ENCODE measurements at regions not wholly inside any gene's neighbourhood (a gene's known extent, or its start where the extent isn't known, plus 50 kb on each side); places are given as distances from the start of the nearest gene placed in this dataset.

- DNase-seq (ENCODE audit: extremely low read depth, low read depth): no peak
- H3K4me3 ChIP-seq (replicated peaks; ENCODE audit: low read depth, low read length): no peak overlapping the region
- TF ChIP-seq CTCF (IDR thresholded peaks at IDR 0.05; ENCODE audit: low read depth, low read length, missing control alignments): no peak
Measured at GRCh38 chr18:5651736-5652135, 107.9 kb upstream of the EPB41L3 start.

GRCh38 chr18:5649439-5649838 lies 105.6 kb upstream of the EPB41L3 start:
- DNase-seq (ENCODE audit: extremely low read depth, low read depth): no peak
- no peak overlapping the region for H3K4me3 ChIP-seq (replicated peaks; ENCODE audit: low read depth, low read length)

GRCh38 chr18:5646739-5647138 lies 102.9 kb upstream of the EPB41L3 start:
- H3K4me3 ChIP-seq (replicated peaks; ENCODE audit: low read depth, low read length): no peak overlapping the region
- TF ChIP-seq CTCF (IDR thresholded peaks at IDR 0.05; ENCODE audit: low read depth, low read length, missing control alignments): no peak
- DNase-seq (ENCODE audit: extremely low read depth, low read depth): no peak

More at GRCh38 chr18:5649439-5649838, 105.6 kb upstream of the EPB41L3 start:
- TF ChIP-seq CTCF (IDR thresholded peaks at IDR 0.05; ENCODE audit: low read depth, low read length, missing control alignments): no peak

GRCh38 chr18:5643288-5643687 lies 99.5 kb upstream of the EPB41L3 start:
- no peak for DNase-seq (ENCODE audit: extremely low read depth, low read depth)
- TF ChIP-seq CTCF (IDR thresholded peaks at IDR 0.05; ENCODE audit: low read depth, low read length, missing control alignments): no peak

GRCh38 chr18:5640939-5641338 lies 97.1 kb upstream of the EPB41L3 start:
- no peak for DNase-seq (ENCODE audit: extremely low read depth, low read depth)
- TF ChIP-seq CTCF (IDR thresholded peaks at IDR 0.05; ENCODE audit: low read depth, low read length, missing control alignments): no peak
- H3K4me3 ChIP-seq (replicated peaks; ENCODE audit: low read depth, low read length): no peak overlapping the region

More at GRCh38 chr18:5643288-5643687, 99.5 kb upstream of the EPB41L3 start:
- no peak overlapping the region for H3K4me3 ChIP-seq (replicated peaks; ENCODE audit: low read depth, low read length)

- no peak for DNase-seq (ENCODE audit: extremely low read depth, low read depth)
- no peak for TF ChIP-seq CTCF (IDR thresholded peaks at IDR 0.05; ENCODE audit: low read depth, low read length, missing control alignments)
- H3K4me3 ChIP-seq (replicated peaks; ENCODE audit: low read depth, low read length): no peak overlapping the region
Measured at GRCh38 chr18:5639131-5639530, 95.3 kb upstream of the EPB41L3 start.

GRCh38 chr18:5632041-5632440 lies 88.2 kb upstream of the EPB41L3 start:
- no peak for DNase-seq (ENCODE audit: extremely low read depth, low read depth)
- no peak overlapping the region for H3K4me3 ChIP-seq (replicated peaks; ENCODE audit: low read depth, low read length)
- no peak for TF ChIP-seq CTCF (IDR thresholded peaks at IDR 0.05; ENCODE audit: low read depth, low read length, missing control alignments)
